Chondrocyte (in vitro differentiated cells): ENCODE measurements at regions not wholly inside any gene's neighbourhood (a gene's known extent, or its start where the extent isn't known, plus 50 kb on each side); places are given as distances from the start of the nearest gene placed in this dataset.

Experiments
- DNase-seq: peaks from one replicate; pipeline ENCODE4 v3.0.0; 2021; ENCODE audit warnings: mixed read lengths, low spot score
- H3K27ac Mint-ChIP-seq: one replicate; pipeline ENCODE4 v1.8.0; 2021; ENCODE audit warnings: mild to moderate bottlenecking, moderate library complexity, mixed read lengths; ENCODE audit not compliant: unreplicated experiment
- H3K27me3 Mint-ChIP-seq: 2 replicates; pipeline ENCODE4 v1.8.0; 2021; ENCODE audit warnings: low read depth, mixed read lengths
- H3K36me3 Mint-ChIP-seq: 2 replicates; pipeline ENCODE4 v1.8.0; 2021; ENCODE audit warnings: low read depth, mixed read lengths
- H3K4me1 Mint-ChIP-seq: 2 replicates; pipeline ENCODE4 v1.8.0; 2021; ENCODE audit warnings: low read depth, mild to moderate bottlenecking, mixed read lengths
- H3K4me3 Mint-ChIP-seq: one replicate; pipeline ENCODE4 v1.8.0; 2021; ENCODE audit warnings: mild to moderate bottlenecking, moderate library complexity, mixed read lengths; ENCODE audit not compliant: unreplicated experiment
- H3K9me3 Mint-ChIP-seq: 2 replicates; pipeline ENCODE4 v1.8.0; 2021; ENCODE audit warnings: low read depth, mixed read lengths
- CTCF ChIP-seq: fragments of 200-600 bp; sonication (generic); IDR thresholded peaks from 2 replicates; pipeline ENCODE4 v1.5.0; 2021; ENCODE audit warnings: antibody characterized with exemption, mild to moderate bottlenecking, moderate library complexity

DNA sequence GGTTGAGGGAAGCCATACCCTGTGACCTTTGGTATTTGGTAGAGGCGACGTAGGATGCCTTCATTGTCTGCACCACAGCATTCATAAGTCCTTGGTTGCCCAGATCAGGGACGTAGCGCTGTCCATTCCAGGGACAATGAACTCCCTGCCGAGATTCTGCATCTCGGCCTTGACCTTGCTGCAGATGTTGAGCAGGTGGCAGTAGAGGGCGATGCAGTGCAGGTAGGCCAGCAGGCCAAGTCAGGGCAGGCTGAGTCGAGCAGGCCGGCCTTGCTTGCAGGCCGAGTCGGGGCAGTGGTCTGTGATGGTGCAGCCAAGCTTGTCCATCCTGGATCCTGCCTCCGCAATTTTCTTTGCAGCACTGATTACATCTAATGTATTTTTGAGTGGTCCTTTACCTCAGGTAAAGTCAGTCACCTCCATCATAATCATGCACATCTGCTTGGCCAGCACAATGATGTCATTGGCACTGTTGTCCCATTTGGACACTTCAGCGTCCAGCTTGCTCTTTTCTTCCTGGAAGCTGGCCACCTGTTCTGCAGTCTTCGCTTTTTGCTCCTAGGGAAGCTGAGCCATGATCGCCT, 93.4 kb upstream of the CCDC112 start:
- H3K9me3 Mint-ChIP-seq, result no peaks in the 10 kb centered on the region
- no peaks in the 10 kb centered on the region for H3K4me1 Mint-ChIP-seq
- H3K36me3 Mint-ChIP-seq, result no peaks in the 10 kb centered on the region
- DNase-seq, result no peak
- no peak overlapping the region for H3K4me3 Mint-ChIP-seq
- no peaks in the 10 kb centered on the region for H3K27me3 Mint-ChIP-seq
- no peak overlapping the region for H3K27ac Mint-ChIP-seq
- TF ChIP-seq CTCF, result no peak

- Mint-ChIP-seq H3K36me3 (no peaks in the 10 kb centered on the region), H3K4me1 (no peaks in the 10 kb centered on the region), H3K4me3 (no peak overlapping the region), H3K27ac (no peak overlapping the region), H3K9me3 (no peaks in the 10 kb centered on the region), H3K27me3 (no peaks in the 10 kb centered on the region)
- DNase-seq, result no peak
- no peak for TF ChIP-seq CTCF
Measured at GRCh38 chr5:115389034-115389798, 92.8 kb upstream of the CCDC112 start.

DNA sequence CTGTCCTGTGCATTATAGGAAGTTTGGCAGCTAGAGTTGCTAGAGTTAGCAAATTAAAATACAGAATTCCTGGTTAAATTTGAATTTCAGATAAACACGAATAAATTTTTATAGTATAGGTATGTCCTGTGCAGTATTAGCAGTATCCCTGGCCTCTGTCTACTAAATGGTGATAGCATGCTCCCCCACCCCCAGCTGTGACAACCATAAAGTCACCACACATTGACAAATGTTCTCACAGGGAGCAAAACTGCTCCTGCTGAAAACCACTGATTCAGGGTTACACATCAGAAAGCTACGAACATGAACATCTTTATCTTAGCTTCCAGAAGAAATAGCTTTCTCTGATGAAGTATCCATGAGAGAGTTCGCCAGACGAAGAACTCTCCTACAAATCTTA, 91.8 kb upstream of the CCDC112 start:
- no peaks in the 10 kb centered on the region for H3K9me3 Mint-ChIP-seq
- H3K4me1 Mint-ChIP-seq, result no peaks in the 10 kb centered on the region
- no peaks in the 10 kb centered on the region for H3K36me3 Mint-ChIP-seq
- no peak overlapping the region for H3K27ac Mint-ChIP-seq
- no peak for TF ChIP-seq CTCF
- no peaks in the 10 kb centered on the region for H3K27me3 Mint-ChIP-seq
- DNase-seq, result no peak
- H3K4me3 Mint-ChIP-seq, result no peak overlapping the region

GRCh38 chr5:115387816-115388215, 91.4 kb upstream of the CCDC112 start:
- Mint-ChIP-seq H3K4me3 (no peak overlapping the region), H3K27me3 (no peaks in the 10 kb centered on the region), H3K27ac (no peak overlapping the region), H3K4me1 (no peaks in the 10 kb centered on the region), H3K9me3 (no peaks in the 10 kb centered on the region), H3K36me3 (no peaks in the 10 kb centered on the region)
- no peak for TF ChIP-seq CTCF
- no peak for DNase-seq

DNA sequence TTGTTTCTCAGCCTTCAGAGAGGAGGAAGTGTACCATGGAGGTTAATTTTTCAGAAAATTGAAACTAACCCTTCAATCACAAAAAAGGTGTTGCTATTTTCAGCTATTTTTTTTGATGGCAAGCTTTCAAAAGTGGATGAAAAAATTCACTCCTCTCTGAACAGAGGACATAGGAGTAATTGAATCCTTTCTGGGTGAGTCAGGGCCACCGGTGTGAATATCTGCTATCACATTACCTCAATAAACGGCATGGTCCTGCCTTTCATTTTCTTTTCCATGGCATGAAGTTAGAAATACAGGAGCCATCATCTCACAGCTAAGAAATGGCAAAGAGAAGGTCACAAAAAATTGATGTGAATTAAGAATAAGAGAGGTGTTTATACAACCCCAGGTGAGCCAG, 90.2 kb upstream of the CCDC112 start:
- Mint-ChIP-seq H3K4me1 (no peaks in the 10 kb centered on the region), H3K9me3 (no peaks in the 10 kb centered on the region), H3K27ac (no peak overlapping the region), H3K36me3 (no peaks in the 10 kb centered on the region), H3K27me3 (no peaks in the 10 kb centered on the region), H3K4me3 (no peak overlapping the region)
- no peak for DNase-seq
- no peak for TF ChIP-seq CTCF
